Stimulated activated naive B cell treated with anti-CD40 and anti-IgM and Interleukin-4, amounts not matched to agents 10 μg/mL and 1 μg/mL and 100 μg/mL, for 72 hours (primary cell): ENCODE measurements at regions not wholly inside any gene's neighbourhood (a gene's known extent, or its start where the extent isn't known, plus 50 kb on each side); places are given as distances from the start of the nearest gene placed in this dataset.
A peak's percentile ranks its signal among the peaks of the same experiment; 100 is the strongest.

Experiments
- ATAC-seq, 2 donors: fragments of 150-1000 bp; cut with Tn5 transposase; replicated peaks; 2 replicates each; pipeline ENCODE4 v1.10.0; 2021; ENCODE audit warnings: moderate library complexity in 1 of 2
- DNase-seq: peaks from one replicate; pipeline ENCODE4 v3.0.0; 2021
- H3K27ac Mint-ChIP-seq: one replicate; pipeline ENCODE4 v1.8.0; 2022; ENCODE audit warnings: mild to moderate bottlenecking, mixed read lengths
- H3K27me3 Mint-ChIP-seq, 2 donors: one replicate each; pipeline ENCODE4 v1.8.0; 2022; ENCODE audit warnings: mixed read lengths in 2 of 2
- H3K36me3 Mint-ChIP-seq, 2 donors: one replicate each; pipeline ENCODE4 v1.8.0; 2022; ENCODE audit warnings: mixed read lengths in 2 of 2, mild to moderate bottlenecking in 1 of 2
- H3K4me1 Mint-ChIP-seq, 2 donors: one replicate each; pipeline ENCODE4 v1.8.0; 2022; ENCODE audit warnings: mixed read lengths in 2 of 2, mild to moderate bottlenecking in 1 of 2
- H3K4me3 Mint-ChIP-seq, 2 donors: one replicate each; pipeline ENCODE4 v1.8.0; 2022; ENCODE audit warnings: mild to moderate bottlenecking in 2 of 2, mixed read lengths in 2 of 2, moderate library complexity in 1 of 2
- H3K9me3 Mint-ChIP-seq, 2 donors: one replicate each; pipeline ENCODE4 v1.8.0; 2022; ENCODE audit warnings: mixed read lengths in 2 of 2, mild to moderate bottlenecking in 1 of 2

DNA sequence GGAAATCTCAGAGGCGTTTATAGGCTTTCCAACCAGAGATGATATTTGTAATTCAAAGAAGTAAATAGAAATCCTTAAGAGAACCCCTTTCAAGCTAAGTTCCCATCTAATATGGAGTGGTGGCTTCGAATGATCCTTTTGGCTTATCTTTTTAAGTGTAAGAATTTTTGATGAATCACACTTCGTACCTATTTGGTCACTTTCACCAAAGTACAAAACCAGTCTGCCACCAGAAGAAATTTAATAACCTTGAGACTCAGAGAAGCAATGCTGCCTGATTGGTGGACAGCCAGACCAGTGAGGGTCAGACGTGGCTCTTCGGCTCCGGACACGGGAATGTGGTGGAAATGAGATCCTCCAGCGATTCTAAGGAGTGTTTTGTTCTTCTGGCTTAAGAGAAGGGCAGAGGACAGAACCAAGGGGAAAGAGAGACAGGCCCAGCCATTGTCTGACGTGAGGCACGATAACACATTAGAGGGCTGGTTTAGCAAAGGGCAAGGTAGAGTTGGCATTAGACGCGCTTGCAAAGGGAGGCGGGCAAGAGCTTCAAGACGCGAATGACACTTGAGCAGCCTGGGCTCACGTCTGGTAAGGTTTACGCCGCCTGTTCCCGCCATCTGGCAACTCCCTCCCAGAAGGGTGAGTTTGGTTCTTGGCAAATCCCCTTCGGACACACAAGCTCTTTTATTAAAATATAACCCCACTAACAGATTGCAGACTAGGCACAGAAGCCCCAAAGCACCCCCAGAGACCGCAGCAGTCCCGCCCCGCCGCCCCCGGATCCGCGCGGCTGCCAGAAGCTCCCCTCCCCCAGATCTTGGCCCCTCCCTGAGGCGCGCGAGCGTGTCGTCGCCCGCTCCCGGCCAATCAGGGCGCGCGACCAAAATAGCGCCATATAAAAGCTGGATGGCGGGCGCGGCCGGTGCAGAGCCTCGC lies 50.0 kb upstream of the EZR start:
- DNase-seq: peak; percentile 97

More for the DNA sequence above, 50.0 kb upstream of the EZR start:
- H3K27me3 Mint-ChIP-seq: no peaks in the 10 kb centered on the region
- H3K27ac Mint-ChIP-seq: peak overlapping the region; percentile 100
- peaks cover 2 to 4% of the 10 kb centered on the region in 2 donors for H3K36me3 Mint-ChIP-seq
- peak; percentile 58 for ATAC-seq
- peaks cover 37 to 45% of the 10 kb centered on the region in 2 donors for H3K4me1 Mint-ChIP-seq
- peak overlapping the region; percentile 85 for H3K4me3 Mint-ChIP-seq
- H3K9me3 Mint-ChIP-seq: peaks cover 3 to 4% of the 10 kb centered on the region in 2 donors
